K562 (cell line): ENCODE measurements at regions not wholly inside any gene's neighbourhood (a gene's known extent, or its start where the extent isn't known, plus 50 kb on each side); places are given as distances from the start of the nearest gene placed in this dataset.

Experiments
- ATAC-seq: fragments of 200-7000 bp; cut with Tn5 transposase; 3 replicates; pipeline ENCODE4 v1.9.1; 2020; ENCODE audit warnings: moderate library complexity
- BruUV-seq: library from RNA; stranded (reverse); fragments of 400-500 nt; replicated peaks from 2 replicates; lab custom pipeline; 2021; lab: Mats Ljungman, UMichigan
- CTCF ChIA-PET: fragments of 300-600 bp; formaldehyde crosslinking; extraction: SDS; loops from one replicate; lab custom pipeline; 2021; ENCODE audit warnings: low intra/inter-chr PET ratio; lab: Yijun Ruan, JAX
- POLR2A ChIA-PET: fragments of 300-600, 350-650 bp; sonication (Branson Sonifier 250); formaldehyde crosslinking; extraction: SDS; loops from one replicate; lab custom pipeline; 2021; ENCODE audit warnings: antibody characterized with exemption, inconsistent platforms; lab: Yijun Ruan, JAX
- DNase-seq, 4 experiments: peaks; one replicate each; pipeline versions ENCODE4 v3.0.0 to v3.0.0-alpha.2; 2011 to 2018; ENCODE audit warnings: low spot score in 3 of 4, mixed read lengths in 3 of 4; ENCODE audit errors: extremely low read depth in 1 of 4
- FAIRE-seq: peaks from 2 replicates; lab custom pipeline; 2011; peaks lifted over from hg19 to GRCh38; lab: Jason Lieb, UNC
- H2AFZ ChIP-seq: 2 replicates; pipeline ENCODE4 v1.6.0; 2011; ENCODE audit warnings: low read depth, low read length, control low read depth, inconsistent platforms
- H3K27ac ChIP-seq: fragments of 200-600 bp; 3 replicates; pipeline ENCODE4 v1.8.0; 2011; ENCODE audit warnings: low read depth, mild to moderate bottlenecking, control low read depth, inconsistent platforms, low read length, moderate library complexity, mixed read lengths; ENCODE audit errors: extremely low read depth
- H3K27me3 ChIP-seq, 2 experiments: fragments of 300-600 bp in 1 of 2; 2 replicates in 1 of 2; 3 replicates in 1 of 2; pipeline versions ENCODE4 v1.6.0 to v1.8.0; 2011; ENCODE audit warnings: inconsistent platforms in 2 of 2, low read length in 2 of 2, mild to moderate bottlenecking in 1 of 2, mixed read lengths in 1 of 2, moderate library complexity in 1 of 2; ENCODE audit not compliant: control insufficient read depth in 2 of 2, insufficient read depth in 2 of 2
- H3K36me3 ChIP-seq: fragments of 300-600 bp; 3 replicates; pipeline ENCODE4 v1.8.0; 2011; ENCODE audit warnings: mild to moderate bottlenecking, low read length, inconsistent platforms; ENCODE audit not compliant: control insufficient read depth, insufficient read depth
- H3K4me1 ChIP-seq, 2 experiments: fragments of 200-600 bp in 1 of 2; replicated peaks in 1 of 2; 2 replicates in 1 of 2; 3 replicates in 1 of 2; pipeline versions ENCODE4 v1.5.1 to v1.8.0; 2011; ENCODE audit warnings: inconsistent platforms in 2 of 2, low read length in 2 of 2, mild to moderate bottlenecking in 1 of 2, mixed read lengths in 1 of 2, moderate library complexity in 1 of 2; ENCODE audit not compliant: control insufficient read depth in 2 of 2, insufficient read depth in 2 of 2
- H3K4me2 ChIP-seq: 2 replicates; pipeline ENCODE4 v1.6.1; 2011; ENCODE audit warnings: low read length, control low read depth, inconsistent platforms, mixed read lengths; ENCODE audit not compliant: insufficient read depth
- H3K4me3 ChIP-seq: fragments of 200-600 bp; sonication (generic), shearing (Covaris generic); 2 replicates; pipeline ENCODE4 v1.5.1; 2016; ENCODE audit warnings: control low read depth, inconsistent platforms
- H3K79me2 ChIP-seq: fragments of 200-600 bp; 3 replicates; pipeline ENCODE4 v1.8.0; 2011; ENCODE audit warnings: low read length, inconsistent platforms; ENCODE audit not compliant: control insufficient read depth, insufficient read depth
- H3K9ac ChIP-seq, 2 experiments: 2 replicates each; pipeline versions ENCODE4 v1.6.0 to v1.6.1; 2011; ENCODE audit warnings: low read depth in 2 of 2, low read length in 2 of 2, control low read depth in 1 of 2, inconsistent platforms in 1 of 2, mild to moderate bottlenecking in 1 of 2, mixed read lengths in 1 of 2; ENCODE audit not compliant: insufficient read depth in 1 of 2
- H3K9me1 ChIP-seq: one replicate; pipeline ENCODE4 v1.6.0; 2011; ENCODE audit warnings: inconsistent platforms, mild to moderate bottlenecking, low read length, moderate library complexity; ENCODE audit not compliant: control insufficient read depth, insufficient read depth
- H3K9me3 ChIP-seq: replicated peaks from 2 replicates; pipeline ENCODE4 v1.5.1; 2011; ENCODE audit warnings: low read depth, low read length, inconsistent platforms; ENCODE audit not compliant: control insufficient read depth, insufficient read depth
- H4K20me1 ChIP-seq: replicated peaks from 2 replicates; pipeline ENCODE4 v1.6.1; 2011; ENCODE audit warnings: low read length, inconsistent platforms, mixed read lengths; ENCODE audit not compliant: control insufficient read depth, insufficient read depth
- CBX5 ChIP-seq: IDR thresholded peaks from 2 replicates; pipeline ENCODE4 v1.6.1; 2014; ENCODE audit warnings: low read depth, borderline replicate concordance
- CBX8 ChIP-seq: fragments of 200-600 bp; sonication (generic); IDR thresholded peaks from 2 replicates; pipeline ENCODE4 v1.6.1; 2012; ENCODE audit warnings: borderline replicate concordance, mixed run types, low read depth, mild to moderate bottlenecking, moderate library complexity, mixed read lengths, low read length, control low read depth, inconsistent platforms; ENCODE audit not compliant: poor library complexity, severe bottlenecking; ENCODE audit errors: extremely low read depth
- ELF2 ChIP-seq: fragments of 250-450 bp; sonication (Bioruptor Pico); IDR thresholded peaks from 2 replicates; pipeline ENCODE4 v1.5.0; 2021; ENCODE audit warnings: mild to moderate bottlenecking
- ETV1 ChIP-seq: fragments of 450-650 bp; conservative IDR thresholded peaks from 2 replicates; pipeline ENCODE4 v1.6.1; 2016; ENCODE audit warnings: missing genetic modification characterization, control low read depth, low read depth, missing compliant biosample characterization
- FOXA1 ChIP-seq: fragments of 450-650 bp; IDR thresholded peaks from 2 replicates; pipeline ENCODE4 v1.6.1; 2016; ENCODE audit warnings: mild to moderate bottlenecking, borderline replicate concordance
- FOXK2 ChIP-seq, 2 experiments: fragments of 450-650 bp; IDR thresholded peaks in 1 of 2; conservative IDR thresholded peaks in 1 of 2; 2 replicates each; pipeline ENCODE4 v1.6.1; 2016; ENCODE audit warnings: low read depth in 2 of 2, mild to moderate bottlenecking in 1 of 2
- POLR2H ChIP-seq: IDR thresholded peaks from 2 replicates; pipeline ENCODE4 v1.6.1; 2016; ENCODE audit warnings: missing genetic modification characterization, low read depth, mild to moderate bottlenecking, control low read depth, missing compliant biosample characterization, moderate library complexity
- THAP7 ChIP-seq: fragments of 250-450 bp; sonication (Bioruptor Pico); IDR thresholded peaks from 2 replicates; pipeline ENCODE4 v1.5.0; 2021
- ZNF311 ChIP-seq: fragments of 250-450 bp; sonication (Bioruptor Pico); IDR thresholded peaks from 2 replicates; pipeline ENCODE4 v1.4.0; 2020; ENCODE audit warnings: mild to moderate bottlenecking, moderate library complexity
- ZNF592 ChIP-seq: fragments of 450-650 bp; IDR thresholded peaks from 2 replicates; pipeline ENCODE4 v1.6.1; 2017; ENCODE audit warnings: antibody characterized with exemption, mild to moderate bottlenecking
- in situ Hi-C: fragments of 300-500 bp; cut with MboI; formaldehyde crosslinking; loops from 4 replicates; pipeline ENCODE4 v1.15.0; 2018; ENCODE audit warnings: inconsistent platforms, mixed read lengths
- intact Hi-C: fragments of 100-400 bp; cut with micrococcal nuclease; formaldehyde crosslinking; loops from 2 replicates; pipeline ENCODE4 v1.14.2; 2022

- H3K9me3 ChIP-seq, result no peaks in the 10 kb centered on the region; the same call in 1 of the 2 replicates
- no peaks in the 10 kb centered on the region for H3K4me1 ChIP-seq
- no TSS peak for BruUV-seq
- no peaks in the 10 kb centered on the region for H3K27me3 ChIP-seq
- H2AFZ ChIP-seq, result no peak overlapping the region
- no peak for ATAC-seq
- FAIRE-seq, result no peak
- TF ChIP-seq THAP7 (CRISPR knock-in tag) (no peak), CBX5 (no peak), CBX8 (no peak), FOXA1 (no peak), ETV1 (tag) (no peak), POLR2H (tag) (no peak), ZNF311 (no peak), FOXK2 (conservative IDR thresholded peaks at IDR 0.05 in 1 of 2, IDR thresholded peaks at IDR 0.05 in 1 of 2; ENCODE audit: low read depth in 2 of 2) (no peak), ELF2 (CRISPR knock-in tag) (no peak), ZNF592 (no peak)
- TF ChIP-seq, all 486 proteins: peak for 0
- H3K4me3 ChIP-seq, result no peak overlapping the region
- H3K9ac ChIP-seq, result no peak overlapping the region
- H4K20me1 ChIP-seq, result no peaks in the 10 kb centered on the region
- H3K9me1 ChIP-seq, result no peaks in the 10 kb centered on the region
- DNase-seq, result no peak
- in situ Hi-C loops (no loop called here), intact Hi-C loops (no loop called here)
- ChIA-PET CTCF (no interaction called here), POLR2A (no interaction called here)
- H3K4me2 ChIP-seq, result no peak overlapping the region
- no peak overlapping the region for H3K27ac ChIP-seq
- no peaks in the 10 kb centered on the region for H3K36me3 ChIP-seq
- no peaks in the 10 kb centered on the region for H3K79me2 ChIP-seq
These were observed 315.1 kb downstream of the ARPP21 start for GRCh38 chr3:35954413-35954812.
